SK-N-SH treated with all-trans-retinoic acid at 6 μM for 48 hours (cell line): ENCODE measurements at regions not wholly inside any gene's neighbourhood (a gene's known extent, or its start where the extent isn't known, plus 50 kb on each side); places are given as distances from the start of the nearest gene placed in this dataset.

ENCODE experiments used
- SNAI2 ChIP-seq: fragments of 250-450 bp; sonication (Bioruptor Pico); IDR thresholded peaks from 2 replicates; pipeline ENCODE4 v1.5.0; 2020; ENCODE audit warnings: mild to moderate bottlenecking, moderate library complexity
- ZNF8 ChIP-seq: fragments of 450-650 bp; formaldehyde crosslinking; IDR thresholded peaks from 2 replicates; pipeline ENCODE4 v1.5.0; 2020; ENCODE audit warnings: mild to moderate bottlenecking, moderate library complexity
- TF ChIP-seq, protein P1 (sequence below): fragments of 250-450 bp; sonication (Bioruptor Pico); IDR thresholded peaks from 2 replicates; pipeline ENCODE4 v1.5.1; 2020; ENCODE audit warnings: low read depth, mild to moderate bottlenecking, moderate library complexity

DNA sequence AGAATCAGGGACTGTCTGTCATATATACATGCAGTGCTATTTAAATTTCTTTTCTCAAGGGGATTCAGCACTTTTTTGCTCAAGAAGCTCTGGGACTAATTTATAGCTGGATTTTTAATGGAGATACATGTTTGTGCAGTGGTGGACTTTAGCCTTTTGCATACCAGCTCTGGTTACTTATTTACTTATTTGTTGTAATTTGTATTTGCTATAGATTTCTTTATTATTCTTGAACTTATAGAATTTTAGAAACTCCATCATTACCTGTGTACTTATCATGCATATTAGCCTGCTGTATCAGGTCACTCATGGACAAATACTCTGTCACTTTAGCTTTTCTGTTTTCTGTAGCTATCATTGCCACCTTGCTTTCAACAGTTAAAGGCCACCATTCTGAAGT lies 1296.9 kb upstream of the TMPRSS15 start:
- TF ChIP-seq ZNF8 (CRISPR knock-in tag) (no peak), SNAI2 (no peak)
- TF ChIP-seq, protein P1, sequence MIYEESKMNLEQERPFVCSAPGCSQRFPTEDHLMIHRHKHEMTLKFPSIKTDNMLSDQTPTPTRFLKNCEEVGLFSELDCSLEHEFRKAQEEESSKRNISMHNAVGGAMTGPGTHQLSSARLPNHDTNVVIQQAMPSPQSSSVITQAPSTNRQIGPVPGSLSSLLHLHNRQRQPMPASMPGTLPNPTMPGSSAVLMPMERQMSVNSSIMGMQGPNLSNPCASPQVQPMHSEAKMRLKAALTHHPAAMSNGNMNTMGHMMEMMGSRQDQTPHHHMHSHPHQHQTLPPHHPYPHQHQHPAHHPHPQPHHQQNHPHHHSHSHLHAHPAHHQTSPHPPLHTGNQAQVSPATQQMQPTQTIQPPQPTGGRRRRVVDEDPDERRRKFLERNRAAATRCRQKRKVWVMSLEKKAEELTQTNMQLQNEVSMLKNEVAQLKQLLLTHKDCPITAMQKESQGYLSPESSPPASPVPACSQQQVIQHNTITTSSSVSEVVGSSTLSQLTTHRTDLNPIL (CRISPR knock-in tag), result no peak
